ENCODE measurements at regions not wholly inside any gene's neighbourhood (a gene's known extent, or its start where the extent isn't known, plus 50 kb on each side); places are given as distances from the start of the nearest gene placed in this dataset.

- Histone ChIP-seq H3K4me3 (no peak overlapping the region), H3K79me2 (no peaks in the 10 kb centered on the region), H3K9me3 (ENCODE audit: low read depth) (no peaks in the 10 kb centered on the region), H3K36me3 (replicated peaks; ENCODE audit: insufficient read depth, low read depth) (no peaks in the 10 kb centered on the region), H2AFZ (no peak overlapping the region), H3K27me3 (no peaks in the 10 kb centered on the region), H3K4me1 (ENCODE audit: insufficient read depth) (no peaks in the 10 kb centered on the region), H3K9me2 (replicated peaks; ENCODE audit: insufficient read depth) (no peaks in the 10 kb centered on the region), H3K27ac (no peak overlapping the region), H4K20me1 (ENCODE audit: insufficient read depth, poor library complexity, severe bottlenecking) (no peaks in the 10 kb centered on the region), H3K4me2 (no peak overlapping the region)
- DNase-seq (ENCODE audit: low spot score) = no peak
- 95% methylated on average over 1 of the region's 1 CpG for WGBS (ENCODE audit: low lambda C conversion rate, missing lambda C conversion rate)
- TF ChIP-seq EZH2phosphoT487 (IDR thresholded peaks at IDR 0.05; ENCODE audit: low read depth, severe bottlenecking, unreplicated experiment) (no peak), EZH2 (IDR thresholded peaks at IDR 0.05; ENCODE audit: borderline replicate concordance) (no peak)
These were observed 145.0 kb downstream of the PTPN20 start for GRCh38 chr10:47056247-47056510.

DNA sequence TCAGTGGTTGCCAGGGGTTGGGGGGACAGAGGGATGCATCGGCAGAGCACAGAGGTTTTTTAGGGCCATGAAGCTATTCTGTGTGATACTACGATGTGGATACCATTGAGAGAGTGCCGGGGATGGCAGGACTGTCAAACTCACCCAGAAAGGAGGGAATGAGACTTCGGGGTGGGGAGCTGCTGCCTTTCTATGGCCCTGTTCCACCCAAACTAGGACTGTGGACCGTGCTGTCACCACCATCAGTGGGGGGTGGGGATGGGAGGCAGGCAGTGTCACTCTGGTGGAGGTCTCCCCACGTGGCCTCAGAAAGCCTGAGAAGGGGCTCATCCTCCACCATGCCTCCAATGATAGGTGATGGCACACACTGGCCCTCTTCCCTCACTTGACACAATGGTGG lies 146.2 kb downstream of the PTPN20 start:
- Histone ChIP-seq H3K9me2 (replicated peaks; ENCODE audit: insufficient read depth) (no peaks in the 10 kb centered on the region), H3K4me3 (no peak overlapping the region), H3K27me3 (peaks cover 3% of the 10 kb centered on the region), H3K4me1 (ENCODE audit: insufficient read depth) (no peaks in the 10 kb centered on the region), H3K9me3 (ENCODE audit: low read depth) (no peaks in the 10 kb centered on the region), H3K79me2 (no peaks in the 10 kb centered on the region), H3K36me3 (replicated peaks; ENCODE audit: insufficient read depth, low read depth) (no peaks in the 10 kb centered on the region), H3K27ac (no peak overlapping the region), H3K4me2 (no peak overlapping the region), H4K20me1 (ENCODE audit: insufficient read depth, poor library complexity, severe bottlenecking) (no peaks in the 10 kb centered on the region), H2AFZ (no peak overlapping the region)
- TF ChIP-seq EZH2phosphoT487 (IDR thresholded peaks at IDR 0.05; ENCODE audit: low read depth, severe bottlenecking, unreplicated experiment) (no peak), EZH2 (IDR thresholded peaks at IDR 0.05; ENCODE audit: borderline replicate concordance) (no peak)
- TF ChIP-seq, protein P1, sequence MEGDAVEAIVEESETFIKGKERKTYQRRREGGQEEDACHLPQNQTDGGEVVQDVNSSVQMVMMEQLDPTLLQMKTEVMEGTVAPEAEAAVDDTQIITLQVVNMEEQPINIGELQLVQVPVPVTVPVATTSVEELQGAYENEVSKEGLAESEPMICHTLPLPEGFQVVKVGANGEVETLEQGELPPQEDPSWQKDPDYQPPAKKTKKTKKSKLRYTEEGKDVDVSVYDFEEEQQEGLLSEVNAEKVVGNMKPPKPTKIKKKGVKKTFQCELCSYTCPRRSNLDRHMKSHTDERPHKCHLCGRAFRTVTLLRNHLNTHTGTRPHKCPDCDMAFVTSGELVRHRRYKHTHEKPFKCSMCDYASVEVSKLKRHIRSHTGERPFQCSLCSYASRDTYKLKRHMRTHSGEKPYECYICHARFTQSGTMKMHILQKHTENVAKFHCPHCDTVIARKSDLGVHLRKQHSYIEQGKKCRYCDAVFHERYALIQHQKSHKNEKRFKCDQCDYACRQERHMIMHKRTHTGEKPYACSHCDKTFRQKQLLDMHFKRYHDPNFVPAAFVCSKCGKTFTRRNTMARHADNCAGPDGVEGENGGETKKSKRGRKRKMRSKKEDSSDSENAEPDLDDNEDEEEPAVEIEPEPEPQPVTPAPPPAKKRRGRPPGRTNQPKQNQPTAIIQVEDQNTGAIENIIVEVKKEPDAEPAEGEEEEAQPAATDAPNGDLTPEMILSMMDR (IDR thresholded peaks at IDR 0.05; ENCODE audit: poor library complexity) = no peak
- DNase-seq (ENCODE audit: low spot score) = no peak
- WGBS (ENCODE audit: low lambda C conversion rate, missing lambda C conversion rate) = 90% methylated on average over 6 of the region's 6 CpGs

DNA sequence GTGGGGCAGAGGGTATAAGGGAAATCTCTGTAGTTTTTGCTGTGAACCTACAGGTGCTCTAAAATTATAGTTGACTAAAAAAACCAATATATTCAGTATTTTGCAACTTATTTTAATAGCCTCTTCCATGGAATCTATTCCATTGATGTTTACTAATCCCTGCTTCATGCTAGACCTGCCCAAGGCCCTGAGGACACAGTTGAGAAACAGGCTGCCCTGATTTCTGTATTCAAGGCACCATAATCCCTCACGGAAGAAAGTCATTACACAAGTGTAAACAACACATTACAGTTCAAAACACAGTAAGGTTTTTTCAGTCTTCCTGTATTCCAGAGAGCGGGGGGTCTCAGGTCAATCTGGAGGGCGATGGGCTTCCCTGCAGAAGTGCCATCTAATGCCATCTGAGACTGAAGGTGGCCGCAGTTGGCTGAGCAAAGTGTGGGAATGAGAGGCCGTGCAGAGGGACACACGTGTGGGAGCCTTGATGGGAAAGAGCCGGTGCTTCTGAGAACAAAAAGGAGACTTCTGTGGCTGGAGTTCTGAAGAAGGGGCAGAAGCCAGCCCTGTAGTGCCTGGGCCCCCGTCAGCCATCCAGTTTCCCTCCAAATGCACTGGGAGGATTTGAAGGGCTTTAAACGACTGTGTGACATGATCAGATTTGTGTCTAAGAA lies 146.9 kb downstream of the PTPN20 start:
- Histone ChIP-seq H3K9me3 (ENCODE audit: low read depth) (no peaks in the 10 kb centered on the region), H3K27ac (no peak overlapping the region), H2AFZ (no peak overlapping the region), H3K9me2 (replicated peaks; ENCODE audit: insufficient read depth) (no peaks in the 10 kb centered on the region), H3K4me2 (no peak overlapping the region), H3K36me3 (replicated peaks; ENCODE audit: insufficient read depth, low read depth) (no peaks in the 10 kb centered on the region), H3K79me2 (no peaks in the 10 kb centered on the region), H3K4me3 (no peak overlapping the region), H4K20me1 (ENCODE audit: insufficient read depth, poor library complexity, severe bottlenecking) (no peaks in the 10 kb centered on the region), H3K27me3 (peaks cover 3% of the 10 kb centered on the region), H3K4me1 (ENCODE audit: insufficient read depth) (no peaks in the 10 kb centered on the region)
- 80% methylated on average over 9 of the region's 9 CpGs for WGBS (ENCODE audit: low lambda C conversion rate, missing lambda C conversion rate)
- TF ChIP-seq, protein P1 (IDR thresholded peaks at IDR 0.05; ENCODE audit: poor library complexity) = no peak
- no peak for TF ChIP-seq EZH2 (IDR thresholded peaks at IDR 0.05; ENCODE audit: borderline replicate concordance)
- no peak for TF ChIP-seq EZH2phosphoT487 (IDR thresholded peaks at IDR 0.05; ENCODE audit: low read depth, severe bottlenecking, unreplicated experiment)
- no peak for DNase-seq (ENCODE audit: low spot score)

- H4K20me1 ChIP-seq (ENCODE audit: insufficient read depth, poor library complexity, severe bottlenecking) = no peaks in the 10 kb centered on the region
- peaks cover 3% of the 10 kb centered on the region for H3K27me3 ChIP-seq
- H3K4me2 ChIP-seq = no peak overlapping the region
- H2AFZ ChIP-seq = no peak overlapping the region
- TF ChIP-seq, protein P1 (IDR thresholded peaks at IDR 0.05; ENCODE audit: poor library complexity) = no peak
- TF ChIP-seq EZH2 (IDR thresholded peaks at IDR 0.05; ENCODE audit: borderline replicate concordance) = no peak
- no peak for TF ChIP-seq EZH2phosphoT487 (IDR thresholded peaks at IDR 0.05; ENCODE audit: low read depth, severe bottlenecking, unreplicated experiment)
- H3K36me3 ChIP-seq (replicated peaks; ENCODE audit: insufficient read depth, low read depth) = no peaks in the 10 kb centered on the region
- H3K4me3 ChIP-seq = no peak overlapping the region
- no peaks in the 10 kb centered on the region for H3K9me2 ChIP-seq (replicated peaks; ENCODE audit: insufficient read depth)
- DNase-seq (ENCODE audit: low spot score) = no peak
- no peaks in the 10 kb centered on the region for H3K4me1 ChIP-seq (ENCODE audit: insufficient read depth)
- no peak overlapping the region for H3K27ac ChIP-seq
- no peaks in the 10 kb centered on the region for H3K79me2 ChIP-seq
- H3K9me3 ChIP-seq (ENCODE audit: low read depth) = no peaks in the 10 kb centered on the region
- WGBS (ENCODE audit: low lambda C conversion rate, missing lambda C conversion rate) = 75% methylated on average over 11 of the region's 11 CpGs
These were observed 147.7 kb downstream of the PTPN20 start for GRCh38 chr10:47058961-47059391.

Measured in hepatocyte (in vitro differentiated cells).